OCI-LY3 (cell line): ENCODE measurements at regions not wholly inside any gene's neighbourhood (a gene's known extent, or its start where the extent isn't known, plus 50 kb on each side); places are given as distances from the start of the nearest gene placed in this dataset.

ENCODE experiments used
- H2AFZ ChIP-seq: fragments of 200-600, 300-600 bp; shearing (Covaris generic); 2 replicates; pipeline ENCODE4 v1.6.0; 2014; ENCODE audit warnings: antibody characterized with exemption, low read depth, low read length
- H3K27ac ChIP-seq: fragments of 200-600, 300-600 bp; sonication (generic); 2 replicates; pipeline ENCODE4 v1.5.1; 2014; ENCODE audit warnings: mild to moderate bottlenecking, low read length, moderate library complexity, mixed read lengths
- H3K27me3 ChIP-seq: fragments of 200-600, 300-600 bp; sonication (generic); 2 replicates; pipeline ENCODE4 v1.6.1; 2014; ENCODE audit warnings: low read depth, low read length, mixed read lengths
- H3K36me3 ChIP-seq: fragments of 200-600, 300-600 bp; sonication (generic); replicated peaks from 2 replicates; pipeline ENCODE3; 2014; ENCODE audit warnings: low read depth, low read length, mixed read lengths
- H3K4me1 ChIP-seq: fragments of 300-600, 200-600 bp; sonication (generic); 2 replicates; pipeline ENCODE4 v1.6.1; 2014; ENCODE audit warnings: low read length, mixed read lengths
- H3K4me2 ChIP-seq: fragments of 200-600, 300-600 bp; sonication (generic); 2 replicates; pipeline ENCODE4 v1.6.1; 2014; ENCODE audit warnings: low read length, mixed read lengths
- H3K4me3 ChIP-seq: fragments of 300-600, 200-600 bp; sonication (generic); 2 replicates; pipeline ENCODE4 v1.5.1; 2014; ENCODE audit warnings: antibody characterized with exemption, mild to moderate bottlenecking, low read length, moderate library complexity
- H3K79me2 ChIP-seq: fragments of 300-600, 200-600 bp; shearing (Covaris generic); 2 replicates; pipeline ENCODE4 v1.6.1; 2014; ENCODE audit warnings: mild to moderate bottlenecking, low read length, mixed read lengths
- H3K9ac ChIP-seq: fragments of 300-600, 200-600 bp; shearing (Covaris generic); 2 replicates; pipeline ENCODE4 v1.6.0; 2014; ENCODE audit warnings: mild to moderate bottlenecking, low read length, moderate library complexity
- H3K9me3 ChIP-seq: fragments of 200-600, 300-600 bp; shearing (Covaris generic); 2 replicates; pipeline ENCODE4 v1.6.1; 2014; ENCODE audit warnings: low read length, mixed read lengths; ENCODE audit not compliant: insufficient read depth
- H4K20me1 ChIP-seq: fragments of 200-600, 300-600 bp; sonication (generic); 2 replicates; pipeline ENCODE4 v1.6.1; 2016; ENCODE audit warnings: low read length, mixed read lengths; ENCODE audit not compliant: insufficient read depth
- EZH2phosphoT487 ChIP-seq: fragments of 200-600 bp; shearing (Covaris generic); IDR thresholded peaks from 2 replicates; pipeline ENCODE4 v1.6.1; 2018; ENCODE audit warnings: antibody characterized with exemption, mixed run types, low read depth
- TF ChIP-seq, protein P1 (sequence below): fragments of 200-600, 300-600 bp; sonication (generic); IDR thresholded peaks from 2 replicates; pipeline ENCODE4 v1.5.1; 2014; ENCODE audit warnings: antibody characterized with exemption, low read length, low read depth

DNA sequence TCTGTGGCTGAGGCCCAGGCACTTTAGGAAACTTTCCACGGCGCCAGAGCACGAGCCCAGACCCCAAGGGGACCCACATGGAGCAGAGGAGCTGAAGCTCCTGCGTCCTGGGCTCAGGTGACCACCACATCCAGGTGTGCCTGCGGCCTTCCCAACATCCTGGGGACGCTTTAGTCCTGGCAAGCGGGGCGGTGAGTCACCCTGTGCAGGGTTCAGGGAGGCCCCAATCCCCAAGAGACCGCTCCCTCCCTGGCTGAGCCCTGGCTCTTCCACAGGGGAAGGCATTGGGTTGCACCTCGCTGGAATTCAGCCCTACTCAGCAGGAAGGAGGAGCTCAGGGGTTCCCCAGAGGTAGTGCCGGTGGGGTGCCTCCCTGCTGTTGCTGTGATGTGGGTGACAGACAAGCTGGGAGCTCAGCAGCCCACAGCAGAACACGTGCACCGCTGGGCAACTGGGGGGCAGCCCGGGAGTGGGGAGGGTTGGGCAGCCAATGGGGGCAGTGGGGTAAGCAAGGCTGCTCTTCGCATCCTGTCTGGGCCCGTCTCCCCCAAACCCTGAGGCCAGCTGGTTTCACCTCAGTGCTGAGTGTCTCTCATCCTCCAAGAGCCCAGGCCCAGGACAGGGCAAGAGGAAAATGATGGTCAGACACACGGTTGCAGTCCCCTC lies 802.8 kb downstream of the BRD1 start:
- no peaks in the 10 kb centered on the region for H3K79me2 ChIP-seq
- H3K4me1 ChIP-seq, result no peaks in the 10 kb centered on the region
- TF ChIP-seq, protein P1, sequence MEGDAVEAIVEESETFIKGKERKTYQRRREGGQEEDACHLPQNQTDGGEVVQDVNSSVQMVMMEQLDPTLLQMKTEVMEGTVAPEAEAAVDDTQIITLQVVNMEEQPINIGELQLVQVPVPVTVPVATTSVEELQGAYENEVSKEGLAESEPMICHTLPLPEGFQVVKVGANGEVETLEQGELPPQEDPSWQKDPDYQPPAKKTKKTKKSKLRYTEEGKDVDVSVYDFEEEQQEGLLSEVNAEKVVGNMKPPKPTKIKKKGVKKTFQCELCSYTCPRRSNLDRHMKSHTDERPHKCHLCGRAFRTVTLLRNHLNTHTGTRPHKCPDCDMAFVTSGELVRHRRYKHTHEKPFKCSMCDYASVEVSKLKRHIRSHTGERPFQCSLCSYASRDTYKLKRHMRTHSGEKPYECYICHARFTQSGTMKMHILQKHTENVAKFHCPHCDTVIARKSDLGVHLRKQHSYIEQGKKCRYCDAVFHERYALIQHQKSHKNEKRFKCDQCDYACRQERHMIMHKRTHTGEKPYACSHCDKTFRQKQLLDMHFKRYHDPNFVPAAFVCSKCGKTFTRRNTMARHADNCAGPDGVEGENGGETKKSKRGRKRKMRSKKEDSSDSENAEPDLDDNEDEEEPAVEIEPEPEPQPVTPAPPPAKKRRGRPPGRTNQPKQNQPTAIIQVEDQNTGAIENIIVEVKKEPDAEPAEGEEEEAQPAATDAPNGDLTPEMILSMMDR, result no peak
- no peak for TF ChIP-seq EZH2phosphoT487
- no peaks in the 10 kb centered on the region for H3K9me3 ChIP-seq
- no peak overlapping the region for H3K27ac ChIP-seq
- no peaks in the 10 kb centered on the region for H3K36me3 ChIP-seq
- no peak overlapping the region for H2AFZ ChIP-seq
- no peaks in the 10 kb centered on the region for H3K27me3 ChIP-seq
- H3K4me2 ChIP-seq, result no peak overlapping the region
- no peaks in the 10 kb centered on the region for H4K20me1 ChIP-seq
- H3K4me3 ChIP-seq, result no peak overlapping the region
- no peak overlapping the region for H3K9ac ChIP-seq

DNA sequence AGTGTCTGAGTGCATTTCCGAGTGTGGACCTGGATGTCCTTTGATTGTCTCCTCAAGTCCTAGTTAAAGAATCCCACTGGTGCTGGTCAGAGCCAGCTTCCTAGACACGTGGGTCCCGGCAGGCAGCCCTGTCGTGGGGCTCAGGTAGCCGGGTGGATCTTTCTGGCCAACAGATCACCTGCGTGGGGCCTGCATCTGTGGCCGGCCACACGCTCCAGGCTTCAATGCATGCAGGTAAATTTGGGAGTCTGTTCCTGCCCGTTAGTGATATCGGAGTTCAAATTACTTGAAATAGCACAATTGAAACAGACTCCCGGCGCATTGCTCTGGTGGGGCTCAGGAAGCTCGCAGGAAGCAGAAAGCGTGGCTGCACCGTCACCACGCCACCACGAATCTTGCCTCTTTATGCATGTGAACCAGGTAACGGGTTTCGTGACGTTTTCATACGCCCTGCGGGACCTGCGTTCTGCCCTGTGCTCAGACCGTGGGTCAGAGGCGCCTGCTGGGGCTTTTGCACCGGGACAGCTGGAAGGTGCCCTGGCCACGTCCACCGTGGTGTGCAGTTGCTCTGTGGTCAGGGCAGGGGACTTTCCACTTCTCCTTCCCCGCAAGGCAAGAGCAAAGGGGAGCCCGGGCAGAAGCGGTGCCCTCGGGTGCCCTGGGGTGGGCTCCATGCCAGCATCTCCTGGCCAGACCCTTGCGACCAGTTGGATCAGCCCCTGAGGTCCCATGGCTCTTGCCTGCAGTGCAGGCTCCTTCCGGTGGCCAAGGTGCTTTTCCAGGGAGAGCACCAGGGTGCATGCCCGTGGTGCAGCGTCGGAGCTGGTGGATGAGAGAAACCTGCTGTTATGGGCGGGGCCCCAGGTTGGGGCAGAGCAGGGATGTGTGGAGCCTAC lies 803.5 kb downstream of the BRD1 start:
- Histone ChIP-seq H2AFZ (no peak overlapping the region), H3K4me2 (no peak overlapping the region), H3K4me3 (no peak overlapping the region), H3K27ac (no peak overlapping the region), H3K79me2 (no peaks in the 10 kb centered on the region), H4K20me1 (no peaks in the 10 kb centered on the region), H3K9me3 (no peaks in the 10 kb centered on the region), H3K4me1 (no peaks in the 10 kb centered on the region), H3K27me3 (no peaks in the 10 kb centered on the region), H3K9ac (no peak overlapping the region), H3K36me3 (no peaks in the 10 kb centered on the region)
- TF ChIP-seq EZH2phosphoT487, result no peak
- TF ChIP-seq, protein P1, result no peak

DNA sequence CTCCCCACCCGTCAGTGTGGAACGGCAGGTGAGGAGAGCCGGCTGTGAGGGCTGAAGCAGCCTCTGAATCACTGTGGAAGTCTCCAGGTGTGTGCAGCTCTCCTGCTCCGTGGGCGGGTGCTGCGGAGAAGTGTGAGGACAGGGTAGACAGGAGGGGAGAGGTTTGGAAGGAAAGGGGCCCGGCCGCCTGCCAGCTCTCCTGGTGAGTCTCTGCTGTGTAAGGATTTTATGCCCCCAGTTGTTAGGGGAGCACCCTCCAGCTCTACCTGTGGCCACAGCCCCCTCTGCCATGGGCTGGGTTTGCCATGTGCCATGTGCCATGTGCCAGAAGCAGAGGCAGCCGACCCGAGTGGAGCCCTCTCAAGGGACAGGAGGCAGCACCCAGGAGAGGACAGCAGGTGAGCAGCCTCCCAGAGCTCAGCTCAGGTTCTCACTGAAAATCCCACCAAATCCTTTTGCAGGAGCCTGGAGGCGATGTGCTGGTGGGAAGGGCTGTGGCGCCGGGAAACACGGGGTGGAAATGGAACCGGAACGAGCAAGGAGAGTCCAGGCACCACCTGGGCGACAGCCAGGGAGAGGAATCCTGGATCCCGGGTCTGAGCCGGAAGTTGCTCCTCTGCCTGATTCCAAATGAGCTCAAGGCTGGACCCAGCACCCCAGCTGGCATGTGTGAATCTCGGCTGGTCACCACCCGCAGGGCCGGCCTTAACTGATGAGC lies 804.4 kb downstream of the BRD1 start:
- no peak overlapping the region for H2AFZ ChIP-seq
- H3K4me2 ChIP-seq, result no peak overlapping the region
- H3K9ac ChIP-seq, result no peak overlapping the region
- no peaks in the 10 kb centered on the region for H3K9me3 ChIP-seq
- no peaks in the 10 kb centered on the region for H3K4me1 ChIP-seq
- no peaks in the 10 kb centered on the region for H3K79me2 ChIP-seq
- no peak overlapping the region for H3K27ac ChIP-seq
- no peaks in the 10 kb centered on the region for H4K20me1 ChIP-seq
- TF ChIP-seq, protein P1, result no peak
- TF ChIP-seq EZH2phosphoT487, result no peak
- no peak overlapping the region for H3K4me3 ChIP-seq
- no peaks in the 10 kb centered on the region for H3K36me3 ChIP-seq
- no peaks in the 10 kb centered on the region for H3K27me3 ChIP-seq

DNA sequence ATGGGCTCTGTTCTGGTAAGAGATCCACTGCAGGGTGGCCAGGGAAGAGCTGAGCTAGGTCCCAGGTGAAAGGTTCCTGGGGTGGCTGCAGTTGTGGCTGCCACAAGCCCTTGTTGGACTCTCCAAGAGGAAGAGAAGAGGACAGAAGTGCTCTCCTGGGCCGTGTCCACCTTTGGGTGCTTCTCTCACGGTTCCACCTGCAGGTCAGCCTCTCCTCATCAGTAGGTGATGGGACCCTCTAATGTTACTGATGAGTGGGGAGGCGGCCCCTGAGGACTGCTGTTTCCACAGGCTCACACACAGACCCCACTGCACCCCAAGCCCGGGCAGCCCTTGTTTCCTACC lies 804.9 kb downstream of the BRD1 start:
- no peak for TF ChIP-seq EZH2phosphoT487
- TF ChIP-seq, protein P1, result no peak
- no peak overlapping the region for H3K4me3 ChIP-seq
- H3K27ac ChIP-seq, result no peak overlapping the region
- H3K9ac ChIP-seq, result no peak overlapping the region
- H2AFZ ChIP-seq, result no peak overlapping the region
- H3K4me1 ChIP-seq, result no peaks in the 10 kb centered on the region
- H4K20me1 ChIP-seq, result no peaks in the 10 kb centered on the region
- no peaks in the 10 kb centered on the region for H3K27me3 ChIP-seq
- no peak overlapping the region for H3K4me2 ChIP-seq
- no peaks in the 10 kb centered on the region for H3K79me2 ChIP-seq
- no peaks in the 10 kb centered on the region for H3K36me3 ChIP-seq
- H3K9me3 ChIP-seq, result no peaks in the 10 kb centered on the region
